ENCODE measurements at regions not wholly inside any gene's neighbourhood (a gene's known extent, or its start where the extent isn't known, plus 50 kb on each side); places are given as distances from the start of the nearest gene placed in this dataset.

DNA sequence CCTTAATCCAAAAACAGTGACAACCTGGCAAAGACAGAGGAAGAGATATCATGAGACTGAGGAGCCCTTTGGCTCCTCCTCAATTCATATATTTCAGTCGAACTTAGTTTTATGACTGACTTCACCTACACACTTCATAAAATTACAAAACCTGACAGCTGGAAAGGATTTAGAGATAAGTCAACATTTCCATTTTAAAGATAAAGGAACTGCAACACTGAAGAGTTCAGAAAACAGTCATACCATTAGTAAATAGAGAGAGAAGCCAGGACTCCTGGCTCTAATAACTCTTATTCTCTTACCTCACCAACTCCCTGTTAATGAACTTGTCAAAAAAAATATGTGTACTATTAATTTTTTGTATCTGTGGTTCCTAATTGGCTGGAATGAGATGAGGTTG lies 141.0 kb upstream of the COL1A2 start:
- no peak overlapping the region for H3K4me3 ChIP-seq (ENCODE audit: control insufficient read depth, low read depth, low read length)
- DNase-seq (ENCODE audit: low read depth), result no peak
- TF ChIP-seq, protein P1, sequence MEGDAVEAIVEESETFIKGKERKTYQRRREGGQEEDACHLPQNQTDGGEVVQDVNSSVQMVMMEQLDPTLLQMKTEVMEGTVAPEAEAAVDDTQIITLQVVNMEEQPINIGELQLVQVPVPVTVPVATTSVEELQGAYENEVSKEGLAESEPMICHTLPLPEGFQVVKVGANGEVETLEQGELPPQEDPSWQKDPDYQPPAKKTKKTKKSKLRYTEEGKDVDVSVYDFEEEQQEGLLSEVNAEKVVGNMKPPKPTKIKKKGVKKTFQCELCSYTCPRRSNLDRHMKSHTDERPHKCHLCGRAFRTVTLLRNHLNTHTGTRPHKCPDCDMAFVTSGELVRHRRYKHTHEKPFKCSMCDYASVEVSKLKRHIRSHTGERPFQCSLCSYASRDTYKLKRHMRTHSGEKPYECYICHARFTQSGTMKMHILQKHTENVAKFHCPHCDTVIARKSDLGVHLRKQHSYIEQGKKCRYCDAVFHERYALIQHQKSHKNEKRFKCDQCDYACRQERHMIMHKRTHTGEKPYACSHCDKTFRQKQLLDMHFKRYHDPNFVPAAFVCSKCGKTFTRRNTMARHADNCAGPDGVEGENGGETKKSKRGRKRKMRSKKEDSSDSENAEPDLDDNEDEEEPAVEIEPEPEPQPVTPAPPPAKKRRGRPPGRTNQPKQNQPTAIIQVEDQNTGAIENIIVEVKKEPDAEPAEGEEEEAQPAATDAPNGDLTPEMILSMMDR (IDR thresholded peaks at IDR 0.05; ENCODE audit: control insufficient read depth, insufficient read depth, low read depth, low read length, missing control alignments), result no peak

DNA sequence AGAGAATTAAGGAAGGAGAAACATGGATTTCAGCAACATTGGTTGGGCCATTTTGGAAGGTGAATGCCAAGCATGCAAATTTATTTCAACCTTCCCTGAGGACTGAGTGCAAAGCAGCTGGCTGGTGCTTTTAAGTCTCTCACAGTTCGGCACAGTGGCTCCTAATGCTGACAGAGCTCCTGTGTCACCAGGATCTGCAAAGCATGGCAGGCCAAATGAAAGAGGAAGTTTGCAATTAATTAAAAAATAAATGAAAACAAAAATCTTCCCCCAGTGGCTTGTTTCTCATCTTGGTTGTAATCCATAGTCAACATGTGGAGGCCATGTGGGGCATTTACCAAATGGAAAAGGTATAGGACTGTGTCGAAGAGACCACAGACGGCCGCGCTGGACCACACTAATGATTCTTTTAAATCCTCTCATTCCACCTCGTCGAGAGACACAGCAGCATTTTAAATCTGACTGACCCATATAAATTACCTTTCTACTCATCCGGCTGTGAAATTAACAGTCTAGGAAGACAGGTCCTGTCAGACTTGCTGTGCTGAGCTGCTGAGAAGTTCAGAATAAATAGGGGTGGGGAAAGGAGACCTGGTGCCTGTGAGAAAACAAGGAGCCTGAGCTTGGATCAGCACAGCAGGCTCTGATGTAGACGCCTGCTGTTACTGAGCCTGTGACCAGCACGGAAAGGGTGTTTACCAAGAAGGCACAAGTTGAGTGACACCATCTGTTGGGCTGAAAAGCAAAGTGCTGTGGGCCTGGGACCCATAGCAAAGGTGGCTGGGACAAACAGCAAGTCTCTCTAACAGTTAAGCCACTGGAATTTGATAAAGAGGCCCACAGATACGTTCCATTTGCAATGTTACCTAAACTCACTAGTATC lies 136.0 kb upstream of the COL1A2 start:
- no peak for DNase-seq (ENCODE audit: low read depth)
- TF ChIP-seq, protein P1 (IDR thresholded peaks at IDR 0.05; ENCODE audit: control insufficient read depth, insufficient read depth, low read depth, low read length, missing control alignments), result no peak
- no peak overlapping the region for H3K4me3 ChIP-seq (ENCODE audit: control insufficient read depth, low read depth, low read length)

DNA sequence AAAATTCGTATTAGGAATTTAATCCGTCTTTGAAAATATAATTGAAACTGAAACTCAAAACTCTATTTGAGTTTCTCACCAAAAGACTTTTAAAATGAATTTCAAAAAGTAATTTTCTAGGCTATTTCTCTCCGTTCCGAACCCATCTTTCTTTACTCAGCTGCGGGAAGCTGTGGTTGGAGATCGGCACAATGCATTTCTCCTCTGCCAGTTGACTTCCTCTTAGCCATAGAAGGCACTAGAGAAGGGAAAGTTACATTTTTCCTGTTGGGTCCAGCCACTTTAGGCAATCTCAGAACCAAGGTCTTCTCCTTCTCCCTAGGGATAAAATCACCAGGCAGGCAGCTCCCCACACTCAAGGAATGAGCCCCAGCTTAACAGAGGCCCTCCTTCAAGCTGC lies 133.6 kb upstream of the COL1A2 start:
- TF ChIP-seq, protein P1 (IDR thresholded peaks at IDR 0.05; ENCODE audit: control insufficient read depth, insufficient read depth, low read depth, low read length, missing control alignments), result no peak
- H3K4me3 ChIP-seq (ENCODE audit: control insufficient read depth, low read depth, low read length), result no peak overlapping the region
- DNase-seq (ENCODE audit: low read depth), result no peak

DNA sequence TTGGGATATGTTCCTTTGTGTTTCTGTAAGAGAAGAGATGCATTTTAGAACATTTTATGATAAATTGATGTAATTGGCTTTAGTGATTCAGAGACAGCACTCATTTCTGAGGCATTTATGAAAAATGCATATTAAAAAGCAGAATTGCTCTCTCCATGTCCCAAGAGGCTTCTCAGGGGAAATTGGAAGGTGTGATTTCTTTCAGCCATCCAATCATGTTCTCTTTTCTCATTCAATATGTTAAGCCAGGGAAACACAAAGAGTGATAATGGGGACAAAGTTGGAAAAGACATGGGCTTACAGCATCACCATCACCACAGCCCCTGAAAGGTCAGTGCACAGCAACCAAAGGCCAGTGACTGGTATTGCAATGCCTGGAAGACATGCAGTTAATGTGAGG lies 129.9 kb upstream of the COL1A2 start:
- TF ChIP-seq, protein P1 (IDR thresholded peaks at IDR 0.05; ENCODE audit: control insufficient read depth, insufficient read depth, low read depth, low read length, missing control alignments), result no peak
- no peak for DNase-seq (ENCODE audit: low read depth)
- H3K4me3 ChIP-seq (ENCODE audit: control insufficient read depth, low read depth, low read length), result no peak overlapping the region

DNA sequence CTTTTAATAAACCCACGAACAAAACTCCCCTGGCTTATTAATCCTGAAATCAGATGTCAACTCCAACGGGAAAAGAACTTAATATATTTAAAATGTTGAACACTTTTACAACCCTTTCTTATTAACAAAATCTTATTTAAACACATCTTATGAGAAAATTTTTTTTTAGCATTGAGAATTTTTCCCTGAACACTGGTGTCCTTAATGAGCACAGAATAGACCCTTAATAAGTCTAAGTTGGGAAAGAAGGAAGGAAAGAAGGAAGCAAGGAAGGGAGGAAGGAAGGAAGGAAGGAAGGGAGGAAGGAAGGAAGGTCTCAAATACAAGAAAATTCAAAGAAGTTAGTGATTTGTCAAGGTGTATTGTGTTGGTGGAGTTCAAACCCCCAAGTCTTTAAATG lies 129.2 kb upstream of the COL1A2 start:
- TF ChIP-seq, protein P1 (IDR thresholded peaks at IDR 0.05; ENCODE audit: control insufficient read depth, insufficient read depth, low read depth, low read length, missing control alignments), result no peak
- H3K4me3 ChIP-seq (ENCODE audit: control insufficient read depth, low read depth, low read length), result no peak overlapping the region
- DNase-seq (ENCODE audit: low read depth), result no peak

DNA sequence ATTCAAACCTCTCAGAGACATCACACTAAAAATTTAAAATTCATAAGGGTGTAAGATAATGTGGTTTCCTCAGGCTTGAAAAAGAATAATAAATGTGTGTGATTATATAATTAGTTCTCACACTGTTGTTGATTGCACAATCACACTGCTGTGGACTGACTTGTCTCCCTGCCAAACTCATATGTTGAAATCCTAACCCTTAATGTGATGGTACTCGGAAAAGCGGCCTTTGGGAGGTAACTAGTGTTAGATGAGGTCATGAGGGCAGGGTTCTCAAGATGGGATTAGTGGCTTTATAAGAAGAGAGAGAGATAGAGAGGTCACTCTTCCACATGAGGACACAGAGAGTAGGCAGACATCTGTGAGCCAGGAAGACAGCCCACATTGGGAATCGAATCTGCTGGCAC lies 128.5 kb upstream of the COL1A2 start:
- TF ChIP-seq, protein P1 (IDR thresholded peaks at IDR 0.05; ENCODE audit: control insufficient read depth, insufficient read depth, low read depth, low read length, missing control alignments), result no peak
- no peak for DNase-seq (ENCODE audit: low read depth)
- H3K4me3 ChIP-seq (ENCODE audit: control insufficient read depth, low read depth, low read length), result no peak overlapping the region
